OCI-LY1 (cell line): ENCODE measurements at regions not wholly inside any gene's neighbourhood (a gene's known extent, or its start where the extent isn't known, plus 50 kb on each side); places are given as distances from the start of the nearest gene placed in this dataset.

Experiments
- H2AFZ ChIP-seq: fragments of 200-600 bp; sonication (generic), shearing (Covaris generic); 2 replicates; pipeline ENCODE4 v1.6.0; 2014; ENCODE audit warnings: antibody characterized with exemption, mild to moderate bottlenecking, low read length
- H3F3A ChIP-seq: fragments of 200-600 bp; sonication (generic), shearing (Covaris generic); 2 replicates; pipeline ENCODE4 v1.6.0; 2014; ENCODE audit warnings: mild to moderate bottlenecking, antibody characterized with exemption, low read length, moderate library complexity; ENCODE audit not compliant: insufficient read depth
- H3K27ac ChIP-seq: fragments of 200-600 bp; sonication (generic); 2 replicates; pipeline ENCODE4 v1.5.1; 2014; ENCODE audit warnings: low read length, mixed run types, mild to moderate bottlenecking, low read depth; ENCODE audit not compliant: poor library complexity, severe bottlenecking
- H3K27me3 ChIP-seq: fragments of 200-600 bp; sonication (generic); 2 replicates; pipeline ENCODE4 v1.6.0; 2014; ENCODE audit warnings: antibody characterized with exemption, mild to moderate bottlenecking, low read length, moderate library complexity; ENCODE audit not compliant: insufficient read depth
- H3K36me3 ChIP-seq: fragments of 200-600 bp; sonication (generic); 2 replicates; pipeline ENCODE4 v1.6.1; 2014; ENCODE audit warnings: mild to moderate bottlenecking, antibody characterized with exemption, low read length, moderate library complexity, mixed read lengths; ENCODE audit not compliant: insufficient read depth
- H3K4me1 ChIP-seq: fragments of 200-600 bp; sonication (generic); 2 replicates; pipeline ENCODE4 v1.5.1; 2014; ENCODE audit warnings: mild to moderate bottlenecking, low read length, moderate library complexity; ENCODE audit not compliant: insufficient read depth, severe bottlenecking
- H3K4me2 ChIP-seq: fragments of 200-600 bp; sonication (generic), shearing (Covaris generic); 2 replicates; pipeline ENCODE4 v1.6.1; 2014; ENCODE audit warnings: low read length
- H3K4me3 ChIP-seq: fragments of 200-600 bp; sonication (generic); 2 replicates; pipeline ENCODE4 v1.5.1; 2014; ENCODE audit warnings: low read length, low read depth, mild to moderate bottlenecking, mixed read lengths; ENCODE audit not compliant: poor library complexity, severe bottlenecking
- H3K79me2 ChIP-seq: fragments of 200-600 bp; shearing (Covaris generic); 2 replicates; pipeline ENCODE4 v1.6.1; 2016; ENCODE audit warnings: mixed run types, low read length, mixed read lengths; ENCODE audit not compliant: insufficient read depth
- H3K9ac ChIP-seq: fragments of 200-600 bp; sonication (generic), shearing (Covaris generic); 2 replicates; pipeline ENCODE4 v1.6.1; 2014; ENCODE audit warnings: mild to moderate bottlenecking, low read length, mixed read lengths
- H3K9me2 ChIP-seq: fragments of 200-600 bp; sonication (generic), shearing (Covaris generic); 2 replicates; pipeline ENCODE4 v1.6.1; 2014; ENCODE audit warnings: low read depth, mild to moderate bottlenecking, low read length, mixed read lengths
- H3K9me3 ChIP-seq: fragments of 200-600 bp; shearing (Covaris generic); 2 replicates; pipeline ENCODE4 v1.6.1; 2014; ENCODE audit warnings: low read length, mixed read lengths
- H4K20me1 ChIP-seq: fragments of 200-600 bp; sonication (generic), shearing (Covaris generic); 2 replicates; pipeline ENCODE4 v1.6.0; 2016; ENCODE audit warnings: mild to moderate bottlenecking, low read length; ENCODE audit not compliant: insufficient read depth
- CTCF ChIP-seq: fragments of 200-600 bp; sonication (generic), shearing (Covaris generic); IDR thresholded peaks from 2 replicates; pipeline ENCODE4 v1.5.1; 2017; ENCODE audit warnings: mild to moderate bottlenecking, antibody characterized with exemption, low read length, moderate library complexity, mixed read lengths
- EZH2 ChIP-seq: fragments of 200-600 bp; sonication (generic), shearing (Covaris generic); IDR thresholded peaks from 2 replicates; pipeline ENCODE4 v1.8.0; 2017; ENCODE audit warnings: borderline replicate concordance, mixed run types, mild to moderate bottlenecking, antibody characterized with exemption, low read length, moderate library complexity, mixed read lengths

DNA sequence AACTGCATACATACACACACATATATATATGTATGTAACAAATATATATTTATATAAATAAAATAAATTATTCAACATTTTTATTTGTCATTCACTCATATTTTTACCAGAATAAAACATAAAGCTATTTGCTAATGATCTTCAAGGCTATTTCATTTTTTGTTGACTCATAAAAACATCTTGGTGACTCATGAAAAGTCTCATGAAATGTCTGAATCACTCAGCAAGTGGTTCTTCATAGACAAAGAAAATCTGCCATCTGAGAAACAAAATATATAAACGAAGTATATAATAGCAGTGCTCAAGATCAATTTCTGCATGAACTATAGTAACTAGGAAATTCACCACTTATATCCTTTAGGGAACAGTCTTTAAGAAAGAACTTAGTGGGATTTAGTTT, 764.8 kb upstream of the FAT3 start:
- H3F3A ChIP-seq = no peaks in the 10 kb centered on the region
- TF ChIP-seq EZH2 = no peak
- no peak for TF ChIP-seq CTCF
- H3K4me1 ChIP-seq = no peaks in the 10 kb centered on the region
- no peak overlapping the region for H3K27ac ChIP-seq
- no peak overlapping the region for H3K9ac ChIP-seq
- H3K79me2 ChIP-seq = no peaks in the 10 kb centered on the region
- H3K9me2 ChIP-seq = no peaks in the 10 kb centered on the region
- H3K36me3 ChIP-seq = no peaks in the 10 kb centered on the region
- no peak overlapping the region for H2AFZ ChIP-seq
- H3K4me3 ChIP-seq = no peak overlapping the region
- no peaks in the 10 kb centered on the region for H4K20me1 ChIP-seq
- H3K4me2 ChIP-seq = no peak overlapping the region
- no peaks in the 10 kb centered on the region for H3K27me3 ChIP-seq
- no peaks in the 10 kb centered on the region for H3K9me3 ChIP-seq

GRCh38 chr11:91446267-91446666, 778.4 kb upstream of the FAT3 start:
- H2AFZ ChIP-seq = no peak overlapping the region
- no peaks in the 10 kb centered on the region for H3K79me2 ChIP-seq
- no peak overlapping the region for H3K4me2 ChIP-seq
- H3F3A ChIP-seq = no peaks in the 10 kb centered on the region
- H3K9me2 ChIP-seq = no peaks in the 10 kb centered on the region
- no peaks in the 10 kb centered on the region for H3K4me1 ChIP-seq
- no peak for TF ChIP-seq CTCF
- no peak for TF ChIP-seq EZH2
- no peaks in the 10 kb centered on the region for H3K9me3 ChIP-seq
- H3K27ac ChIP-seq = no peak overlapping the region
- H3K4me3 ChIP-seq = no peak overlapping the region
- no peaks in the 10 kb centered on the region for H4K20me1 ChIP-seq
- H3K9ac ChIP-seq = no peak overlapping the region
- H3K36me3 ChIP-seq = no peaks in the 10 kb centered on the region
- no peaks in the 10 kb centered on the region for H3K27me3 ChIP-seq

- H3K9me3 ChIP-seq = no peaks in the 10 kb centered on the region
- H3K79me2 ChIP-seq = no peaks in the 10 kb centered on the region
- H3K4me1 ChIP-seq = no peaks in the 10 kb centered on the region
- H4K20me1 ChIP-seq = no peaks in the 10 kb centered on the region
- no peaks in the 10 kb centered on the region for H3K27me3 ChIP-seq
- H3K9me2 ChIP-seq = no peaks in the 10 kb centered on the region
- no peak overlapping the region for H2AFZ ChIP-seq
- H3K4me2 ChIP-seq = no peak overlapping the region
- H3F3A ChIP-seq = no peaks in the 10 kb centered on the region
- H3K27ac ChIP-seq = no peak overlapping the region
- no peak overlapping the region for H3K9ac ChIP-seq
- TF ChIP-seq CTCF = no peak
- no peak for TF ChIP-seq EZH2
- no peak overlapping the region for H3K4me3 ChIP-seq
- no peaks in the 10 kb centered on the region for H3K36me3 ChIP-seq
Measured at GRCh38 chr11:91435694-91436395, 788.8 kb upstream of the FAT3 start.
